DND-41 (cell line): ENCODE measurements at regions not wholly inside any gene's neighbourhood (a gene's known extent, or its start where the extent isn't known, plus 50 kb on each side); places are given as distances from the start of the nearest gene placed in this dataset.
A peak's percentile ranks its signal among the peaks of the same experiment; 100 is the strongest.

Experiments
- ATAC-seq: fragments of 200-7000 bp; cut with Tn5 transposase; 3 replicates; pipeline ENCODE4 v1.9.1; 2021; ENCODE audit warnings: low read depth; ENCODE audit not compliant: insufficient read depth
- DNase-seq: peaks from one replicate; pipeline ENCODE4 v3.0.0-alpha.2; 2020
- H2AFZ ChIP-seq: 2 replicates; pipeline ENCODE4 v1.6.0; 2012; ENCODE audit warnings: low read depth, low read length
- H3K27ac ChIP-seq: 2 replicates; pipeline ENCODE4 v1.5.1; 2012; ENCODE audit warnings: low read length, inconsistent platforms
- H3K27me3 ChIP-seq: fragments of 200-600 bp; sonication (generic); 2 replicates; pipeline ENCODE4 v1.6.0; 2012; ENCODE audit warnings: low read length, mild to moderate bottlenecking, inconsistent platforms; ENCODE audit not compliant: insufficient read depth, poor library complexity
- H3K36me3 ChIP-seq: 2 replicates; pipeline ENCODE4 v1.5.1; 2012; ENCODE audit warnings: low read length, inconsistent platforms; ENCODE audit not compliant: insufficient read depth
- H3K4me1 ChIP-seq: 2 replicates; pipeline ENCODE4 v1.5.1; 2012; ENCODE audit warnings: mild to moderate bottlenecking, low read length; ENCODE audit not compliant: insufficient read depth
- H3K4me2 ChIP-seq: 2 replicates; pipeline ENCODE4 v1.6.0; 2012; ENCODE audit warnings: mild to moderate bottlenecking, moderate library complexity, low read length, inconsistent platforms; ENCODE audit not compliant: insufficient read depth
- H3K4me3 ChIP-seq, 2 experiments: fragments of 200-600 bp in 1 of 2; shearing (Covaris generic) in 1 of 2; 2 replicates each; pipeline ENCODE4 v1.5.1; 2012 to 2016; ENCODE audit warnings: inconsistent platforms in 2 of 2, low read length in 2 of 2, mild to moderate bottlenecking in 2 of 2, low read depth in 1 of 2, moderate library complexity in 1 of 2
- H3K79me2 ChIP-seq: 2 replicates; pipeline ENCODE4 v1.6.0; 2012; ENCODE audit warnings: low read length, inconsistent platforms; ENCODE audit not compliant: insufficient read depth
- H3K9ac ChIP-seq: 2 replicates; pipeline ENCODE4 v1.6.0; 2012; ENCODE audit warnings: low read depth, mild to moderate bottlenecking, inconsistent platforms, low read length, moderate library complexity
- H3K9me3 ChIP-seq: 2 replicates; pipeline ENCODE4 v1.5.1; 2012; ENCODE audit warnings: low read length, moderate library complexity, mild to moderate bottlenecking, inconsistent platforms; ENCODE audit not compliant: insufficient read depth, severe bottlenecking
- H4K20me1 ChIP-seq: 2 replicates; pipeline ENCODE4 v1.6.0; 2012; ENCODE audit warnings: low read length; ENCODE audit not compliant: insufficient read depth
- EZH2 ChIP-seq: IDR thresholded peaks from 3 replicates; pipeline ENCODE4 v1.6.1; 2012; ENCODE audit warnings: borderline replicate concordance, low read depth, mild to moderate bottlenecking, moderate library complexity, low read length, inconsistent platforms; ENCODE audit not compliant: severe bottlenecking
- TF ChIP-seq, protein P1 (sequence below): IDR thresholded peaks from 2 replicates; pipeline ENCODE4 v1.5.1; 2012; ENCODE audit warnings: borderline replicate concordance, low read length, moderate library complexity, mild to moderate bottlenecking; ENCODE audit not compliant: poor library complexity, severe bottlenecking; ENCODE audit errors: extremely low read depth

- no peaks in the 10 kb centered on the region for H3K79me2 ChIP-seq
- H3K4me3 ChIP-seq = no peak overlapping the region
- H2AFZ ChIP-seq = no peak overlapping the region
- peak; percentile 42; the same call in 1 of the 3 replicates for ATAC-seq
- H3K4me2 ChIP-seq = no peak overlapping the region
- H3K4me1 ChIP-seq = peaks cover 8% of the 10 kb centered on the region
- H3K9me3 ChIP-seq = no peaks in the 10 kb centered on the region
- H4K20me1 ChIP-seq = no peaks in the 10 kb centered on the region
- no peak overlapping the region for H3K27ac ChIP-seq
- H3K36me3 ChIP-seq = no peaks in the 10 kb centered on the region
- H3K9ac ChIP-seq = no peak overlapping the region
- no peaks in the 10 kb centered on the region for H3K27me3 ChIP-seq
- TF ChIP-seq, protein P1, sequence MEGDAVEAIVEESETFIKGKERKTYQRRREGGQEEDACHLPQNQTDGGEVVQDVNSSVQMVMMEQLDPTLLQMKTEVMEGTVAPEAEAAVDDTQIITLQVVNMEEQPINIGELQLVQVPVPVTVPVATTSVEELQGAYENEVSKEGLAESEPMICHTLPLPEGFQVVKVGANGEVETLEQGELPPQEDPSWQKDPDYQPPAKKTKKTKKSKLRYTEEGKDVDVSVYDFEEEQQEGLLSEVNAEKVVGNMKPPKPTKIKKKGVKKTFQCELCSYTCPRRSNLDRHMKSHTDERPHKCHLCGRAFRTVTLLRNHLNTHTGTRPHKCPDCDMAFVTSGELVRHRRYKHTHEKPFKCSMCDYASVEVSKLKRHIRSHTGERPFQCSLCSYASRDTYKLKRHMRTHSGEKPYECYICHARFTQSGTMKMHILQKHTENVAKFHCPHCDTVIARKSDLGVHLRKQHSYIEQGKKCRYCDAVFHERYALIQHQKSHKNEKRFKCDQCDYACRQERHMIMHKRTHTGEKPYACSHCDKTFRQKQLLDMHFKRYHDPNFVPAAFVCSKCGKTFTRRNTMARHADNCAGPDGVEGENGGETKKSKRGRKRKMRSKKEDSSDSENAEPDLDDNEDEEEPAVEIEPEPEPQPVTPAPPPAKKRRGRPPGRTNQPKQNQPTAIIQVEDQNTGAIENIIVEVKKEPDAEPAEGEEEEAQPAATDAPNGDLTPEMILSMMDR = peak; percentile 32
- no peak for TF ChIP-seq EZH2
- peak; percentile 13 for DNase-seq
Observed at GRCh38 chr3:30518181-30518864, 88.1 kb upstream of the TGFBR2 start.

DNA sequence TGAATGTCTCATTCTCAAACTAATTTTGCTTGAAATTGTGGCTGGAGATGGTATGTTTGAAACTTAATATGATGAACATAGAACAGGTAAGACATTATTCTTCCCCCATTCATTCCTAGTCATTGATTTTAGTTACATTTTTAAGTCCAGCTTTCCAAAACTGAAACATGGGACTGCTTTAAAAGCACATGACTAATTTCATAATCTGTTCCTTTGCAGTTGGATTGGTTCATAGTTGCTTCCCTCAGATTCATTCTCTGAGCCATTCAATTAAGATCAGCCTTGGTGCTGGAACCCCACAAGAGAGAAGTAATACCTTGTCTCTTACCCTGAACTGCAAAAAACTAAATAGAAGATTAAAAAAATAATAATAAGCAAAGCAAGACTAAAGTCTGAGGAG is 87.5 kb upstream of the TGFBR2 start:
- H3K36me3 ChIP-seq = no peaks in the 10 kb centered on the region
- H3K4me1 ChIP-seq = peaks cover 11% of the 10 kb centered on the region
- no peak overlapping the region for H3K27ac ChIP-seq
- DNase-seq (no peak), ATAC-seq (no peak)
- no peaks in the 10 kb centered on the region for H3K79me2 ChIP-seq
- TF ChIP-seq EZH2 = no peak
- TF ChIP-seq, protein P1 = no peak
- no peaks in the 10 kb centered on the region for H3K9me3 ChIP-seq
- H2AFZ ChIP-seq = no peak overlapping the region
- no peaks in the 10 kb centered on the region for H3K27me3 ChIP-seq
- H3K4me3 ChIP-seq = no peak overlapping the region
- no peak overlapping the region for H3K9ac ChIP-seq
- H3K4me2 ChIP-seq = no peak overlapping the region
- H4K20me1 ChIP-seq = no peaks in the 10 kb centered on the region

GRCh38 chr3:30520699-30521098 is 85.7 kb upstream of the TGFBR2 start:
- ATAC-seq = no peak
- no peaks in the 10 kb centered on the region for H3K36me3 ChIP-seq
- no peak for DNase-seq
- no peak overlapping the region for H3K27ac ChIP-seq
- no peak overlapping the region for H3K9ac ChIP-seq
- no peaks in the 10 kb centered on the region for H4K20me1 ChIP-seq
- H3K4me1 ChIP-seq = peaks cover 23% of the 10 kb centered on the region
- no peak overlapping the region for H3K4me2 ChIP-seq
- no peak for TF ChIP-seq EZH2
- TF ChIP-seq, protein P1 = no peak
- H3K27me3 ChIP-seq = no peaks in the 10 kb centered on the region
- no peak overlapping the region for H3K4me3 ChIP-seq
- no peaks in the 10 kb centered on the region for H3K9me3 ChIP-seq
- no peaks in the 10 kb centered on the region for H3K79me2 ChIP-seq
- no peak overlapping the region for H2AFZ ChIP-seq
